ENCODE measurements at regions not wholly inside any gene's neighbourhood (a gene's known extent, or its start where the extent isn't known, plus 50 kb on each side); places are given as distances from the start of the nearest gene placed in this dataset.

GRCh38 chr2:13103151-13103550, 386.4 kb downstream of the TRIB2 start:
- no peaks in the 10 kb centered on the region for H3K4me1 ChIP-seq (replicated peaks in 1 of 4; ENCODE audit: control insufficient read depth in 3 of 4, insufficient read depth in 4 of 4, low read length in 3 of 4)
- no peak for FAIRE-seq
- TF ChIP-seq TCF12 (IDR thresholded peaks at IDR 0.05; ENCODE audit: low read depth, low read length) = no peak
- no peak for TF ChIP-seq BACH1 (IDR thresholded peaks at IDR 0.05; ENCODE audit: low read length)
- TF ChIP-seq GTF2F1 (IDR thresholded peaks at IDR 0.05; ENCODE audit: borderline replicate concordance, low read depth, low read length) = no peak
- no peak for TF ChIP-seq TAF7 (optimal IDR thresholded peaks at IDR 0.05; ENCODE audit: borderline replicate concordance, low read depth, low read length)
- TF ChIP-seq RAD21 (IDR thresholded peaks at IDR 0.05 in 1 of 2, conservative IDR thresholded peaks at IDR 0.05 in 1 of 2; ENCODE audit: low read depth in 2 of 2, low read length in 2 of 2) = no peak
- no peak for TF ChIP-seq CTBP2 (IDR thresholded peaks at IDR 0.05; ENCODE audit: borderline replicate concordance, insufficient read depth, insufficient read length, low read length)
- TF ChIP-seq SP2 (IDR thresholded peaks at IDR 0.05; ENCODE audit: low read length) = no peak
- no peak for TF ChIP-seq ZNF274 (IDR thresholded peaks at IDR 0.05; ENCODE audit: borderline replicate concordance, extremely low read depth, low read length)
- TF ChIP-seq CHD2 (IDR thresholded peaks at IDR 0.05; ENCODE audit: low read length) = no peak
- no peak for TF ChIP-seq E2F6 (IDR thresholded peaks at IDR 0.05)

More at GRCh38 chr2:13103151-13103550, 386.4 kb downstream of the TRIB2 start:
- Histone ChIP-seq H2BK5ac (ENCODE audit: low read depth, low read length) (no peak overlapping the region), H3K56ac (replicated peaks; ENCODE audit: insufficient read length, low read depth, low read length) (no peak overlapping the region), H2BK12ac (ENCODE audit: low read depth, low read length) (no peak overlapping the region), H4K20me1 (replicated peaks in 1 of 2; ENCODE audit: control insufficient read depth in 1 of 2, insufficient read depth in 2 of 2, low read length in 2 of 2) (no peaks in the 10 kb centered on the region), H3K4ac (replicated peaks; ENCODE audit: insufficient read length, low read depth, low read length) (no peak overlapping the region), H3K23ac (ENCODE audit: insufficient read length) (no peak overlapping the region), H3K23me2 (ENCODE audit: low read depth, low read length) (no peaks in the 10 kb centered on the region), H4K8ac (ENCODE audit: extremely low read depth, insufficient read depth, low read length) (no peak overlapping the region), H3K4me2 (ENCODE audit: insufficient read depth in 1 of 2, low read depth in 2 of 2, low read length in 2 of 2) (no peak overlapping the region), H2BK15ac (ENCODE audit: low read length) (no peak overlapping the region), H2AFZ (ENCODE audit: low read length) (no peak overlapping the region), H2AK5ac (ENCODE audit: low read depth, low read length) (no peak overlapping the region), H3K18ac (ENCODE audit: extremely low read depth, low read length) (no peak overlapping the region), H2BK120ac (replicated peaks; ENCODE audit: low read depth, low read length) (no peak overlapping the region), H3K9me3 (ENCODE audit: insufficient read depth in 2 of 2, low read depth in 1 of 2, low read length in 1 of 2) (peaks cover 12 to 15% of the 10 kb centered on the region in 2 experiments; a peak in 3 of 4 replicates), H3K27ac (ENCODE audit: low read depth, low read length) (no peak overlapping the region), H3K36me3 (ENCODE audit: control insufficient read depth in 2 of 4, insufficient read depth in 4 of 4, low read length in 3 of 4) (no peaks in the 10 kb centered on the region), H3K79me1 (ENCODE audit: low read depth, low read length) (no peaks in the 10 kb centered on the region), H3K4me3 (ENCODE audit: extremely low read depth in 1 of 4, insufficient read depth in 2 of 4, low read depth in 3 of 4, low read length in 4 of 4) (no peak overlapping the region), H3K9ac (replicated peaks in 1 of 4; ENCODE audit: extremely low read depth in 1 of 4, low read depth in 3 of 4, low read length in 3 of 4) (no peak overlapping the region), H3K27me3 (replicated peaks in 1 of 4; ENCODE audit: control insufficient read depth in 3 of 4, extremely low read depth in 1 of 4, insufficient read depth in 3 of 4, low read length in 3 of 4) (no peaks in the 10 kb centered on the region), H4K91ac (replicated peaks; ENCODE audit: insufficient read length, low read length) (no peak overlapping the region), H4K5ac (ENCODE audit: insufficient read length, low read depth, low read length) (no peak overlapping the region), H3K14ac (ENCODE audit: insufficient read length) (no peak overlapping the region), H3K79me2 (ENCODE audit: control insufficient read depth in 1 of 2, insufficient read depth in 2 of 2, low read length in 2 of 2) (no peaks in the 10 kb centered on the region), H2BK20ac (ENCODE audit: low read length) (no peak overlapping the region)
- ChIA-PET POLR2A (ENCODE audit: partially characterized antibody) (no interaction called here), CTCF (ENCODE audit: partially characterized antibody) (no interaction called here)
- WGBS, 2 experiments (ENCODE audit: extremely low coverage in 1 of 2, insufficient coverage in 1 of 2, insufficient read length in 1 of 2, insufficient replicate concordance in 2 of 2, low coverage in 1 of 2, low lambda C conversion rate in 2 of 2, missing lambda C conversion rate in 1 of 2) = 88% methylated on average over 1 of the region's 1 CpG; no CpG with 5 or more reads in 1 of the 2 experiments
- no peak for DNase-seq (ENCODE audit: low read depth in 1 of 2, low spot score in 2 of 2)

Measured in H1 (cell line).